ENCODE measurements at regions not wholly inside any gene's neighbourhood (a gene's known extent, or its start where the extent isn't known, plus 50 kb on each side); places are given as distances from the start of the nearest gene placed in this dataset.

DNA sequence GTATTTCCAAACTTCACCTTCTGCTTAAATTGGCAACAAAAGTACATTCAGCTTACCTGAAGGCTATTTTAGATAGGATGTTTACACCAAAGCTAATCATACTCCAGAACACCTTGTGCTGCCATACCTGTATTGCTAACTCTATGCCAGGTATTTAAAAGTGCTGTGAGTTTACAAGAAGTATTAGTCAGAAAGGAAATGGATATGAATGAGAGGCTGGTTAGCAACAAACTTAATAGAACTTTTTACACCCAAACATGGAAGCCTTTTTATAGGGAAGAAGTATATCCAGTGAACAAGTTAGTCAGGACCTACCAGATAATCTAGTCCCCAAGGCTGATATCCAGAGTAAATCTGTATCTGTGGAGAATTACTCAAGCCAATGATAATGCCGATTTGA lies 131.2 kb upstream of the SPRY1 start:
- H3K9me3 Mint-ChIP-seq = no peaks in the 10 kb centered on the region
- no peak overlapping the region for H3K4me3 Mint-ChIP-seq
- H3K27me3 Mint-ChIP-seq = no peaks in the 10 kb centered on the region
- no peak for ATAC-seq
- no peak overlapping the region for H3K27ac Mint-ChIP-seq
- DNase-seq = no peak
- no peaks in the 10 kb centered on the region for H3K4me1 Mint-ChIP-seq

DNA sequence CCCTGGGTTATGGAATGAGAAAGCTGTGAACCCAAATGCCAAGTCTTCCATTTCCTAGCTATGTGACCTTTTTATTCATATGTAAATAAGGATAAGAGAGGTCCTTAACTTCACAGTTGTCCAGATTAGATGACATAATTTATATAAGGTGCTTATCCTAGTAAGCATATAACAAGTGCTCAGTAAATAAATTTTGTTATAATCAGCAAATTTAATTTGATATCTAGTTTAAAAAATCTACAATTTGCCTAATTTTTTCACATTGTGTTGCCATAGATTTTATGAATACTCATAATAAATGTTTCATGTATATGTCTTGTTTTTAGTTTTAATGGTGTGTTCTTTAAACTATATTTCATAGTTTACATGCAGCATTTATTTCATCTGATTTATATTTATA lies 130.4 kb upstream of the SPRY1 start:
- H3K27me3 Mint-ChIP-seq = no peaks in the 10 kb centered on the region

GRCh38 chr4:123278755-123279154 lies 117.8 kb upstream of the SPRY1 start:
- no peak overlapping the region for H3K4me3 Mint-ChIP-seq
- H3K27ac Mint-ChIP-seq = no peak overlapping the region
- ATAC-seq (no peak), DNase-seq (no peak)
- H3K9me3 Mint-ChIP-seq = peaks cover 8 to 21% of the 10 kb centered on the region in 2 donors
- H3K27me3 Mint-ChIP-seq = no peaks in the 10 kb centered on the region
- H3K4me1 Mint-ChIP-seq = no peaks in the 10 kb centered on the region

More for the DNA sequence above, 130.4 kb upstream of the SPRY1 start:
- DNase-seq (no peak), ATAC-seq (no peak)
- no peak overlapping the region for H3K27ac Mint-ChIP-seq
- no peaks in the 10 kb centered on the region for H3K9me3 Mint-ChIP-seq
- H3K4me1 Mint-ChIP-seq = no peaks in the 10 kb centered on the region
- no peak overlapping the region for H3K4me3 Mint-ChIP-seq

GRCh38 chr4:123283371-123283895 lies 113.2 kb upstream of the SPRY1 start:
- DNase-seq (no peak), ATAC-seq (no peak)
- no peaks in the 10 kb centered on the region for H3K4me1 Mint-ChIP-seq
- peaks cover 13 to 17% of the 10 kb centered on the region in 2 donors for H3K9me3 Mint-ChIP-seq
- H3K27ac Mint-ChIP-seq = no peak overlapping the region
- H3K27me3 Mint-ChIP-seq = no peaks in the 10 kb centered on the region
- H3K4me3 Mint-ChIP-seq = no peak overlapping the region

GRCh38 chr4:123284168-123284567 lies 112.4 kb upstream of the SPRY1 start:
- Mint-ChIP-seq H3K9me3 (peaks cover 13 to 15% of the 10 kb centered on the region in 2 donors), H3K4me3 (no peak overlapping the region), H3K27me3 (no peaks in the 10 kb centered on the region), H3K4me1 (no peaks in the 10 kb centered on the region), H3K27ac (no peak overlapping the region)
- ATAC-seq (no peak), DNase-seq (no peak)

GRCh38 chr4:123286903-123287466 lies 109.6 kb upstream of the SPRY1 start:
- Mint-ChIP-seq H3K27me3 (no peaks in the 10 kb centered on the region), H3K4me3 (no peak overlapping the region), H3K27ac (no peak overlapping the region), H3K4me1 (no peaks in the 10 kb centered on the region), H3K9me3 (peaks cover 33 to 36% of the 10 kb centered on the region in 2 donors)
- ATAC-seq (no peak), DNase-seq (no peak)

- no peak overlapping the region for H3K27ac Mint-ChIP-seq
- ATAC-seq = no peak
Measured at GRCh38 chr4:123288309-123289025, 108.1 kb upstream of the SPRY1 start.

DNA sequence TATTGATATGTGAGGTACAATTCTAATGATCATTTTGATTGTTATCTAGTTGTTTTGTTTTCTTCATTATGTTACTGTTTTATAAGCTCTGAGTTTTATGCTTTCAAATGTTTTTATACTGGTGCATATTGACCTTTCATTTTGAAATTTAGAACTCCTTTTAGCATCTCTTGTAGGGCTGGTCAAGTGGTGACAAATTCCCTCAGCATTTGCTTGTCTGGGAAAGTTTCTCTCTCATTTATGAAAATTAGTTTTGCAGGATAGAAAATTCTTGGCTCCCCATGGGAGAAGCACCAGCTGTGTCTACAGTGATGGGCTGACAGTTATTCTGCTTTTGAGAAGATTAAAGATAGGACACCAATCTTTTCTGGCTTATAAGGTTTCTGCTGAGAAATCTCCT lies 105.3 kb upstream of the SPRY1 start:
- Mint-ChIP-seq H3K27me3 (no peaks in the 10 kb centered on the region), H3K4me3 (no peak overlapping the region), H3K27ac (no peak overlapping the region), H3K9me3 (peaks cover 32 to 39% of the 10 kb centered on the region in 2 donors), H3K4me1 (no peaks in the 10 kb centered on the region)
- ATAC-seq (no peak), DNase-seq (no peak)

More at GRCh38 chr4:123288309-123289025, 108.1 kb upstream of the SPRY1 start:
- Mint-ChIP-seq H3K4me3 (no peak overlapping the region), H3K27me3 (no peaks in the 10 kb centered on the region), H3K9me3 (peaks cover 36 to 39% of the 10 kb centered on the region in 2 donors), H3K4me1 (no peaks in the 10 kb centered on the region)
- DNase-seq = no peak

GRCh38 chr4:123297836-123298235 lies 98.8 kb upstream of the SPRY1 start:
- ATAC-seq = no peak
- H3K9me3 Mint-ChIP-seq = peaks cover 0 to 7% of the 10 kb centered on the region in 2 donors
- peaks cover 5% of the 10 kb centered on the region for H3K4me1 Mint-ChIP-seq
- H3K4me3 Mint-ChIP-seq = no peak overlapping the region
- no peaks in the 10 kb centered on the region for H3K27me3 Mint-ChIP-seq
- DNase-seq = no peak
- no peak overlapping the region for H3K27ac Mint-ChIP-seq

GRCh38 chr4:123298261-123298660 lies 98.3 kb upstream of the SPRY1 start:
- no peaks in the 10 kb centered on the region for H3K27me3 Mint-ChIP-seq
- ATAC-seq (no peak), DNase-seq (no peak)

DNA sequence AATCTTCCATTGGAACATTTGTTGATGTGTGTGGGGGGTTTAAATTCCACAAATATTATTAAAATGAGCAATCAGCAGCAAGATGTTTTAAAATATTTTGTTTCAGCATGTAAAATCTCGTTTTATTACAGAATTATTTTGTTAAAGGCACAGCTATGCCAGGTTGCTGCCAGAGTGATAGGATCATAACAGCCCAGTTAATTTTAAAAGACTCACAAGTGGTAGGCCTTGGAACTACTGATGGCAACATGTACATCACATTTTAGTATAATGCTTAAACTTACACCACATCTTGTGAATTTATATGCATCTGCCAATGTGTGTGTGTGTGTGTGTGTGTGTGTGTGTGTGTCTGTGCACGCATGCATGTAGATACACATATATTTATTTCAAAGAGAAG lies 97.8 kb upstream of the SPRY1 start:
- Mint-ChIP-seq H3K4me3 (no peak overlapping the region), H3K27me3 (no peaks in the 10 kb centered on the region), H3K4me1 (peaks cover 6% of the 10 kb centered on the region), H3K9me3 (peaks cover 0 to 7% of the 10 kb centered on the region in 2 donors), H3K27ac (no peak overlapping the region)
- DNase-seq (no peak), ATAC-seq (no peak)

More at GRCh38 chr4:123298261-123298660, 98.3 kb upstream of the SPRY1 start:
- peaks cover 0 to 7% of the 10 kb centered on the region in 2 donors for H3K9me3 Mint-ChIP-seq
- peaks cover 5% of the 10 kb centered on the region for H3K4me1 Mint-ChIP-seq
- H3K4me3 Mint-ChIP-seq = no peak overlapping the region
- no peak overlapping the region for H3K27ac Mint-ChIP-seq

- H3K4me3 Mint-ChIP-seq = no peak overlapping the region
- peaks cover 10% of the 10 kb centered on the region for H3K4me1 Mint-ChIP-seq
- H3K9me3 Mint-ChIP-seq = peaks cover 0 to 7% of the 10 kb centered on the region in 2 donors
- peak overlapping the region in 1 of 2 donors; percentile 38 for H3K27ac Mint-ChIP-seq
- H3K27me3 Mint-ChIP-seq = no peaks in the 10 kb centered on the region
- no peak for ATAC-seq
- no peak for DNase-seq
Measured at GRCh38 chr4:123299212-123299691, 97.3 kb upstream of the SPRY1 start.

DNA sequence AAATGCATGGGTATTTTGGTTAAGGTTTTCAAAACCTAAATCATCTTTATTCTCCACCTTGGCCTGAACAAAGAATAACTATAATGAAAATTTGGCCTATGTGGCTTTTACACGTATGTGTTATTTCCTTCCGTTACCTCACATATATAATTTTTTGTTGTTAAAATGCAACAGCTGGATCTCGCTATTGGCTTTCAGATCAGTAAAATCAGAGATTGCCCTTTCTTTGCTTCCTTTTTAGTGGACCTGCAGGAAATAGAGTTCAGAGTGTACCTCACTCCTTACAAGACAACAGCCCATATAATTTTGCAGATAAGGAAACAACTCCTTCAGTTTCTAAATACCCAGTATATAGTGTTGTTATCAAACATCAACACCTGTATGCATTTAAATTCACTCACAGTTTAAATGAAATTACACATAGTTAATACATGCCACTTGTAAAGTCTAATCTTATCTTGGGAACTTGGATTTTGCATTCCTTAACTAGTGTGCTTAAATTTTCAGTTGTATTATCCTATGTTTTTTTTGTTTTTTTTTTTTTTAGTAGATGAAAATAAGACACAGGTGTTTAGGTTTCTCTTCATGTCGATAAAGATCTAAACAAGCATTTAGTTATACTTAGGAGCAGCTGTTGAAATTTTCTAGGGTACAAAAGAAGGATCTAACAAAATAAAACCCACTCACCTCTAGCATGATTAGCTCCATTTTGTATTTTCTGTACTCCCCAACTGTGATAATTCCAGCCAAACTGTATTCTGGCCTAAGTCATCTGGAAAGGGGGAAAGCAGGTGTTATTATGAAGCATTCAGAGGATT lies 96.2 kb upstream of the SPRY1 start:
- Mint-ChIP-seq H3K27me3 (no peaks in the 10 kb centered on the region), H3K4me3 (no peak overlapping the region)

DNA sequence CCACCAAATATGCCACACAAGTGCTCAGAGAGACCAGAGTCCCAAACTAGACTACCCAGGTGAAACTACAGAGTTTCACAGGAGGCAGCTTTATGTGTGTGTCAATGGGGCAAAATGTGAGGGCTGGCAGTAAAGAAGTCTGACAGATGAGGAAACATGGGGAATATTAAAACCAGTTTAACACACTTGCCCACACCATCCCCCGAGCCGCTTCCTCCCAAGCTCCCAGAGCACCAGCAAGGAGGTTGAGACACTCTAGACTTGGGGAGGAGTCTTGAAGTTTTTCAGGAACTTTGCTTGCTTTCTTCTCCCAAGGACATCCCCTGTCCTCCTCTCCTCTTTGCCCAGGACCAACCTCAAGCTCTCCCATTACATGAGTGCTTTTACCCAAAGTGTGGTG lies 94.7 kb upstream of the SPRY1 start:
- Mint-ChIP-seq H3K4me1 (peaks cover 14% of the 10 kb centered on the region), H3K4me3 (no peak overlapping the region), H3K9me3 (peaks cover 0 to 4% of the 10 kb centered on the region in 2 donors), H3K27ac (no peak overlapping the region), H3K27me3 (no peaks in the 10 kb centered on the region)
- DNase-seq (no peak), ATAC-seq (no peak)

More for the DNA sequence above, 96.2 kb upstream of the SPRY1 start:
- Mint-ChIP-seq H3K4me1 (peaks cover 14% of the 10 kb centered on the region), H3K9me3 (peaks cover 0 to 7% of the 10 kb centered on the region in 2 donors), H3K27ac (no peak overlapping the region)
- DNase-seq (no peak), ATAC-seq (no peak)

DNA sequence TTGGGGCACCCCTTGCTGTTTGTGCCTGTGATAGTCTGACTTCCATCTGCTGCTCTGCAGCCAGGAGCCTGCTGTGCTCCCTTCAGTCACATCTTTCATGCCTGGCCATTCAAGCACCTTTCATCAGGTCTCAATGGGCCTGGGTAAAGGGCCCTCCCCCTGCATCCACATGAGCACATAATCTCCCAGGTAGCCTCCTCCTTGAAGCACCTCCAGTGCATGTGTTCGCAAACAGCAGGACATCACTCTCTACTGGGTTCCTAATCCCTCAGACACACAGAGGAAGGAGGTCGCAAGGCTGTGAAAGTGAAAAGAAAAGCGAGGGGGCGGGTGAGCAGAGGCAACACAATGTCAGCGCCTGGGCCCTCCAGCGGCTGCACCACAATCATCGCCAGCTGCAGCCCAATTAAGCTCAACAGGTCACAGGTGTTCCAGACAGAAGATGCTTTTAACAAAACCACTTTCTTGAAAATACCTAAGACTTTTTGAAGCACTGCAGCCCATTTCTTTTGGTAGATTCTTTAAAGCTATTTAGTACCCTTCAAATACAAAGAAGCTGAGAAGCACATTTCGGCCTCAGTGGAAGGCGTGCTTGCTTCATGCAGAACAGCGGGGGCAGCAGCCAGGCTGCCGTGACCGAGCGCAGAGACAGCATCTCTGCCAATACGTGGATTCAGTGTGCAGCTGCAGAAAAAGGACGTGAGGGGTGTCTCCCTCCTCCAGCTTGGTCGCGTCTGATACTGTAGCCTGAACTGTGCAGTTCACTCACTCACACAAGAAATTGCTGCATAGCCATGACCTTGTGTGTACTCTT lies 92.2 kb upstream of the SPRY1 start:
- peak overlapping the region; percentile 4 to 73 for H3K27ac Mint-ChIP-seq

More for the DNA sequence above, 92.2 kb upstream of the SPRY1 start:
- Mint-ChIP-seq H3K27me3 (no peaks in the 10 kb centered on the region), H3K4me3 (peak overlapping the region in 1 of 2 donors; percentile 50), H3K9me3 (no peaks in the 10 kb centered on the region), H3K4me1 (peaks cover 13% of the 10 kb centered on the region)
- ATAC-seq (peak; percentile 70), DNase-seq (peak in 1 of 2 donors; percentile 4)
